DMS153 treated with DMSO at 0.1 percent for 48 hours (cell line): ENCODE measurements at regions not wholly inside any gene's neighbourhood (a gene's known extent, or its start where the extent isn't known, plus 50 kb on each side); places are given as distances from the start of the nearest gene placed in this dataset.

Source experiments
- DNase-seq: peaks from one replicate; lab custom pipeline; 2025; ENCODE audit not compliant: unreplicated experiment; lab: John Stamatoyannopoulos, UW

DNA sequence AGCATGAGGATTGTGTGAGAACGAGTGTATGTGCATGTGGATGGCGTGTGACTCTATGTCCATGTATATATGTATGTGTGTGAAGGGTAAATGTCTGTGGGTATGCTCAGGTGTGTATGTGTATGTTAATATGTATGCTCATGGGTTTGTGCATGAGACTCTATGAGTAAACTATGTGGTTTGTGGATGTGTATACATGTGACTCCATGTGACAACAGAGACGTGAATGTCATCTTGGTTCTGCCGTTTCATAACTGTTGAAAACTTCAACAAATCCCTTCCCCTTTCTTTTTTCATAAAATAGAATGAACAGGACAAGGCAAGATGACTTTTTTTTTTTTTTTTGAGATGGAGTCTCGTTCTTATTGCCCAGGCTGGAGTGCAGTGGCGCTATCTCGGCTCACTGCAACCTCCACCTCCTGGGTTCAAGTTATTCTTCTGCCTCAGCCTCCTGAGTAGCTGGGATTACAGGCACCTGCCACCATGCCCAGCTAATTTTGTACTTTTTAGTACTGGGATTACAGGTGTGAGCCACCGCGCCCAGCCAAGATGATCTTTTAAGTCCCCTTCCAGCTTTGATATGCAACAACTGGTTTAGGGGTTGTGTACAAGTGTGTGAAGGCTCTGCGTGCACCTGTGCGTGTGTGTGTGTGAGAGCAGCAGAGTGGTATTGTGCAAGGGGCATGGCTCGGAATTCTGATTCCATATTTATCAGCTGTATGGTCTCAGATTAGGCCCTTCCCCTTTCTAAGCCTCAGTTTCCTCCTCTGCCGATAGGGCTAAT is 106.3 kb downstream of the EBNA1BP2 start:
- no peak for DNase-seq

DNA sequence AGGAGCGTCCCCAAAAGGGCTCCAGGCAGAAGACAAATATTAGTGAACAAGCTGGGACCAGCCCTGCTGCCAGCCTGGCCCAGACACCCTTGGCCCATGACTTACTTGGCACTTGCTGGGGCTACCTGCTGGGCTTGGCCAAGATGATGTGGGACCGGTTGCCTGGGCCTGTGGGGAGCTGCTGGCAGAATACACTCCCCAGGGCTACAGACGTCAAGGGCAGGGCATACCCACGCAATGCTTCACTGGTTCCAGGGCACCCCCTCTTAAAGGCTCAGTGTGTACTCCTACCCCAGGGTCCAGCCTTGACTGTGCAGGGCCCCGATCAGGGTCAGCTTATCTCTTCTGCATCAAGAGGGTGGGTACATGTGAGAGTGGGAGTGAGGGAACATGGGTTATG is 106.5 kb upstream of the SLC2A1 start:
- no peak for DNase-seq

- DNase-seq = no peak
Measured at GRCh38 chr1:43063394-43064219, 104.9 kb upstream of the SLC2A1 start.

DNA sequence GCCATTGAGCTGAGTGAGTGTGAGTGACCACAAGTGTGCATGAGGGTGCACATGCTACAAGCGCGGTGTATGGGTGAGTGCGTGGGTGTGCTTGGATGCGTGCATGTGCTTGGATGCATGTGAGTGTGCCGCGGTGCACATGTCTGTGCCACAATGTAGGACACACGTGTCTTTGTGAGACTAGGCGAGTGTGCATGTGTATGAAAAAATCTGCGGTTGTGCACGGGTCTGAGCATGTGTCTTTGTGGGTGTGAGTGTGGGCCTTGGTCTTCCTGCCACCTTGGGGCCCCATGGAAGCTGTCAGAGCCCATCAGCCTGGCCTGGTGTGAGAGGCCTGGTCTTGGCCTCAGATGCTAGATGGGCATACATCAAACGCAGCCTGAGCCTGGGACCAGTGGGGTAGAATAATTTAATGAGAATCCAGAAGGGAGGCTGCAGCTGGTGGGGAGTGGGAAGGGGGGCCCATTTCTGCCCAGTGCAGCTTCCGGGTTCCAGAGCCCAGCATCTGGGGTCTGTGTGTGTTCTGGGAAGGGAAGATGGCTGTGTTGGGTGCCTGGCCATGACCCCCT is 103.9 kb upstream of the SLC2A1 start:
- DNase-seq = no peak

DNA sequence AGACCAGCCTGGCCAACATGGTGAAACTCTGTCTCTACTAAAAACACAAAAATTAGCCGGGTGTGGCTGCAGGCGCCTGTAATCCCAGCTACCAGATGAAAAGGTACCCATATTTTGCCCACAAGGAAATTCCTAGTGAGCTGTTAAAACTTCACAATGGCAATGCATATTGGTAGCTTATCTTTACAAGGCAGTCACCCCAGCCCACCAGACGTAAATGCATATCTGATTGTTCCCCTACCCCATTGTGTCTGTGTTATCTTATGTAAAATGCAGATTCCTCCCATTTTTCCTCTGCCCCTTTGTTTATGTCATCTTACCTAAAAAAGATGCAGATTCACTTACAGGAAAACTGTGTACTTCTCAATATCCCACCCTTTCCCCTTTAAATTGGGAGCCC is 103.1 kb upstream of the SLC2A1 start:
- no peak for DNase-seq

GRCh38 chr1:43059640-43060574 is 101.2 kb upstream of the SLC2A1 start:
- DNase-seq = no peak

DNA sequence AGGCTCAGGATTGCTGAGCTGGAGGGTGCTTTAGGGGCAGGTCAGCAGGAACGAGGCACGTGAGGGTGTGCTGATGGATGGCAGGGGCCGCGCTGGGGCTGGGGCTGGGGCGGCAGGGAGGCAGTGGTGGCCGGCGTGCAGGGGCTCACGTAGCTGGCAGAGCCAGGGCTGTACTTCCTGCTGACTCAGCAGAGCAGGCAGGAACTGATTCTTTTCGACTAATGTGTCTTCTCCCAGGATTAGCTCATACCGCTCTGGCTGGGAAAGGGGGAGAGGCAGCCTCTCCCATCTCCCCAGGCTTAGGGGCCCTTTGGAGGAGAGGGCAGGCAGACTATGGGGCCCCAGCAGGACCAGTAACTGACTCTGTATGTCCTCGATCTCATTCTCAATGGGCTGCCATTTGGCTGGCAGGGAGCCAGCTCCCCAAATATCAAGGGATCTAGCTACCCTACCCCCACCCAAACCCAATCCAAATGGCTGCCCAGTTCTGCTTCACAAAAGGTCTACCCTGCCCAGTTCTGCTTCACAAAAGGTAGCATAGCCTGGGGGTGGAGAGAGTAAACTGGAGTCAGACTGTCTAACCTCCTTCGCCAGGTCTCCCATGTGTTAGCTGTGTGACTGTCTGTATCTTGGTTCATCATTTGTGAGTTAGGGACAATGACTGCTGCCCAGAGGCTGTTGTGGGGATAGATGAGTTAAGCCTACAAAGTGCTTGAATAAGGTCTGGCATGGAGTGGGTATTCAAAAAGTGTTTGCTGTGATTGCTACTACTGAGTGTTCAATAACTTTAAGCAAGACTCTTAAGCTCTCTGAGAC is 100.1 kb upstream of the SLC2A1 start:
- no peak for DNase-seq

- no peak for DNase-seq
Measured at GRCh38 chr1:43058056-43058455, 99.4 kb upstream of the SLC2A1 start.

DNA sequence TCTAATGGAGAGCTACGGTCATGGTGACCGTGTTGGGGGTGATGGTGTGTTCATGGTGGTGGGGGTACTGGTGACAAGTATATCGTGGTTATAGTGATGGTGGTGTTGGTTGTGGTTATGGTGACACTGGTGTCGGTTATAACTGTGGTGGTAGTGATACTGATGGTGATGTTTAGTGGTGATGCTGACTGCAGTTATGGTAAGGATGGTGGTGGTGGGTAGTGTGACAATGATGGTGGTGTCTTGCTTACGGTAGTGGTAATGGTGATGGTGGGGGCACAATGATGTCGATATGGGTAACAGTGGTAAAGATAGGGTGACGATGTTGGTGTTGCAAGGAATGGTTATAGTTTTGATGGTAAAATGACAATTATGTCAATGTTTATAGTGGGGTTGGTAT is 98.9 kb upstream of the SLC2A1 start:
- DNase-seq = no peak

DNA sequence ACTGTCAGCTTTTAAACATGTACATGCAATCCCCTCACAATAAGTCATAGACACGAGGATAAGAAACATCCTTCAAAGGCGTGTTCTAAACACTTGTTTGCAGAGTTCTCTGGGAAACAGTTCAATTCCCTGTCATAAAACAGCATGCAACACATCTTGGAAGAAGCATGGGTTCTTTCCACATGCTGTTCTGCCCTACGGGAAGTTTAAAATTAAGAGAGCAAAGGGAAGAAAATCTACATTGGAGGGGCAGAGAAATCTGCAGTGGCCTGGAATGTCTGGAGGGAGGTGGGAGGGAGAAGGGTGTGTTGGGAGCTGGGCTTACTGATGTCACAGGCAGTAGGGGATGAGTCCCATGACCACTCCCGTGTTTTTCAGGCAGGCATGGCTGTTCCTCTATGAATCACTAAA is 98.3 kb upstream of the SLC2A1 start:
- DNase-seq = no peak

DNA sequence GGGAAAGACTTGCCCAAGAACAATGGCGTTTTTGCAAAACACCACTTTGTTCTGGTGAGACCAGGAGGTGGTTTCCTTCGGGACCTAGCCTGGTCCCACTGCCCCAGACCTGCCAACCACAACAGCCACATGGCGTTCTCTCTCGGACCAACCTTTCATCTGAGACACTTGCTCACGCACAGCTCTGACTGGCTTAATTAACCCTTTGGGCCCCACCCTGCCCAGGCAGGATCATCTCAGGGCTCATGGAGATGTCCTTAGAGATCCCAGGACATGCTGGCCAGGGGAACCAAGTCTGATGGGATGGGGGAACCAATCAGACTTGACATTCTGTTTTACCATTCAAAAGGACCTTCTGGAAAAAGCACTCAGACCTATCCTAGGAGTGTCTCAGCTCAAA is 97.8 kb upstream of the SLC2A1 start:
- no peak for DNase-seq

DNA sequence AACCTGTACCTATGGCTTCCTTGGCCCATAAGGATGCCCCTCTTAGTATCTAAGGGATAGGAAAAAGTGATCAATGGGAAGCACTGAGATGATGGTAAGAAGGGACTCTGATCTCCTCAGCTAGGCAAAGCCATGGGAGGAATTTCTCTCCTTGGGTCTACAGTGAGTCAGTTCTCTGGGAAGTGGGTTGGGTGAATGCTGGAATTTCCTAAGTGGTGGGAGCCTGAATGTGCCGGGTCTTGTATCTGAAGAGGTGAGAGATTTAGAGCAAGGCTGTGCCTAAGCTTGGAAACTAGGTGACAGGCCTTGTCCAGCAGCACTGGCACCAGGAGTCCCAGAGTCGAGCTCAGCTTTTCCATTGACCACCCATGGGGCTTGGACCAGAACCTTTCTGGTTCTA is 96.3 kb upstream of the SLC2A1 start:
- no peak for DNase-seq

DNA sequence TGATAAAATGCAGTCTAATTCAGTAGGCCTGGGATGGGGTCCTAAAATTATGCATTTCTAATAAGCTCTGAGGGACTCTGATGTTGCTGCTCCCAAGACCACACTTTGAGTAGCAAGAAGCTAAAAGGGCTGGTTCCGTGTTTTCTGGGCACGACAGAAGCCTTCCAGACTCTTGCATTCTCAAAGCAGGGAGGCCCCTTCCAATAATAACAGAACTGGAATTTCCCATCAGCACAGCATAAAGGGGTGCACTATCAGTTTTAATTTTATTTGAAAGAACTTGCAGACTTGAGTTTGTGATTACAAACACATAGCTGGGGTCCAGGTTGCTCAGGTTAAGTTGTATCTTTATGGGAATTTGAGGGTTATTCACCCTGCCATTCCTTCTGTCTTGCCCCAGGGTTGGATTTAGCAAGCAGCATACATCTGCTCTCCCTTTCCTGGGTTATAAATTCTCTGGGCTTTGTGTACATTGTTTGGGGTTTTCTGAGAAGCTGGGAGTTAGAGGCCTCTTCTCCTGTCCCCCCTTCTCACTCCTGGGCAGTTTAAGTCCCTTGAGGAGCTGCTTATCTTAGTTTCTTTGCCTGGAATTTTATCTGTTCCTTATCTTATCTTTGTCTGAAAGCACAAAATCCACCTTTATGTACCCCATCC is 94.2 kb upstream of the SLC2A1 start:
- no peak for DNase-seq

DNA sequence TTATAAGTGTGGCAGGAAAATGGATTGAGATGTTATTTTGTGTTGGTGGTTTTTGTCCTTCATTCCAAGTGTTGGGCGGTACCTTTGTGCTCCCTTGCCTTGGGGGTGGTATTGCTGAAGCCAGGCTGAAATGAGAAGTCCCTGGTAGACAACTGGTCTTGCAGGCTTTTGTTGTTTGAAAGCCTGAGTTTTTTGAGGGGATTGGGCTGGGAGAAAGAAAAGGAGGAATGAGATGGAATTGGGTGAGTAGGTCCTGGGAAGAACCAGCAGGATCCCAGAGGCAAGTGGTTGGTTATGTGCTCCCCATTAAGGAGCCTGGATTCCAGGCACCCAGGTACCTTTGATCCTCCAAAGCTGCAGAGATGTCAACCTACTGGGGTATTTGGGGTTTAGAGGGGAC is 93.7 kb upstream of the SLC2A1 start:
- DNase-seq = no peak

GRCh38 chr1:43049481-43049880 is 90.8 kb upstream of the SLC2A1 start:
- peak; percentile 4 for DNase-seq

DNA sequence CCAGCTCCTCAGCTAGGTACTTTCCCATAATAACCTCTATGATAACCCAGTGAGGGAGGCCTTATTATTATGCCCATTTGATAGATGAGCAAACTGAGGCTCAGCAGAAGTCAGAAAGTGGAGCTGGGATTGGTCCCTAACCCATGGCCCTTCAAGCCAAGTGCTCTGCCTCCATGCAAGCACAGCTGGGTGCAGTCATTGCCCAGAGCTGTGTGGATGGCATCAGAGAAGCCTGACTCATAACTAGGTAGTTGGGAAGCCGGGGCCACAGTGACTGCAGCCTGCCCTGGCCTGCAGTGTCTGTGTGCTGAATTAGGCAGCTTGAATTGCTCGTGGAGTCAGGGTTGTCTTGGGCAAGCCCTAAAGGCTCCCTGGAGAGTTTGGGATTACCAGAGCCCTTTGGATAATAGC is 89.9 kb upstream of the SLC2A1 start:
- DNase-seq = no peak

GRCh38 chr1:43047135-43047534 is 88.5 kb upstream of the SLC2A1 start:
- DNase-seq = no peak

DNA sequence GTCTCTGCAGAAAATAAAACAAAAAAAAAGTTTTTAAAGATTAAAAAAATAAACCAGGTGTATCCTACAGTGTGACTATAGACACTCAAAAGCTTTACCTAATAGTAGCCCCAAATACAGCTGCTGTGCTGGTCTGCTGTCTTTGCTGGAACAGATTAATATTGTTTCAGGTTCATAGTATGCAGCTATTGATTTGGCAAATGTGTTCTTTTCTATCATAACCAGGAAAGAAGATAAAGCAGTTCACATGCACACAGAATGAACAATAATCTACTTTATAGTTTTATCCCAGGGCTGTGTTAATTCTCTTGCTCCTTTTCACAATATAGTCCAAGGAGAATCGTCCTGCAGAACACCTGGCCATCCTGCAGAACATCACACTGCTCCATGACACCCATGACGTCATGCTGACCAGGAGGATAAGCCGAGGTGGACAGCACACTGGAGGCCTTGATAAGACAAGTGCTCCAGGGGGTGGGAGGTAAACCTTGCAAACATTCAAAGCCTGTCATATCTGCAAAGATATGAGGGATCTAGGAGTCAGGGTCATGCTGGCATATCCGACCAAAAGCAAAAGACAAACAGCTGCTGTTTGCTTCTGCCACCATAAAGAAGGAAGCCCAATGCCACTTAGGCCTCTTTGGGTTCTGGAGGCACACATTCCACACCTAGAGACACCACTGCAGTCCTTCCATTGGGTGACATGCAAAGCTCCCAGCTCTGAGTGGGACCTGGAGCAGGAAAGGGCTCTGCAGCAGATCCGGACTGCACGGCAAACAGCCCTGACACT is 86.1 kb upstream of the SLC2A1 start:
- no peak for DNase-seq

DNA sequence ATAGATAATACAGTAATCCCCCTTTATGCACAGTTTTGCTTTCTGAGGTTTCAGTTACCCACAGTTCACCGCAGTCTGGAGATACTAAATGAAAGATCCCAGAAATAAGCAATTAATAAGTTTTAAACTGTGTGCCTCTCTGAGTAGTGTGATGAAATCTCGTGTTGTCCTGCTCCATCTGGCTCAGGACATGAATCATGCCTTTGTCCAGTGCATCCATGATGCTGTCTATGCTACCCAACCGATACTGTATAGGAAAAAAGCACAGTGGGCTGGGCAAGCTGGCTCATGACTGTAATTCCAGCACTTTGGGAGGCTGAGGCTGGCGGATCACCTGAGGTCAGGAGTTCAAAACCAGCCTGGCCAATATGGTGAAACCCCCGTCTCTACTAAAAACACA is 85.0 kb upstream of the SLC2A1 start:
- DNase-seq = no peak
